GM18909 (cell line): ENCODE measurements at regions not wholly inside any gene's neighbourhood (a gene's known extent, or its start where the extent isn't known, plus 50 kb on each side); places are given as distances from the start of the nearest gene placed in this dataset.

ENCODE experiments used
- ATAC-seq: cut with Tn5 transposase; IDR thresholded peaks from one replicate; pipeline ENCODE4 v1.9.1; 2021; ENCODE audit warnings: mild to moderate bottlenecking; ENCODE audit not compliant: unreplicated experiment, poor library complexity

- no peak for ATAC-seq
Observed at GRCh38 chr9:75395336-75395735, 307.0 kb downstream of the OSTF1 start.

GRCh38 chr9:75397836-75398235 is 309.5 kb downstream of the OSTF1 start:
- ATAC-seq = no peak

DNA sequence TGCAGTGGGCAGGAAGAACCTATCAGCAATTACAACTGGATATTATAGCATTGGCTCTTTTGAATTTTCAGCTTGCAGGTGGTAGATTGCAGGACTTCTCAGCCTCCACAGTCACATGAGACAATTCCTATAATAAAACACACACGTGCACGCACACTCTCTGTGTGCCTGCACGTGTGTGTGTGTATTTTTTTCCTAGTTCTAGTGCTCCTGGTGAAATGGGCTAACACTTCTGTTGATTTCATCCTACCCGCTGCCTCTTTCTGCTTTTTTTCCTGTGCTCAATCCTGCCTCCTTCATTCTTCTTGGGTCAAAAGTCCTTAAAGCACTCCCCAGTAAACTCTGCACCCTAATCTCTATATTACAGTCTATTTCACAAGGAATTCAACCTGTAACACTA is 320.1 kb downstream of the OSTF1 start:
- no peak for ATAC-seq

GRCh38 chr9:75410405-75410804 is 322.1 kb downstream of the OSTF1 start:
- ATAC-seq = no peak

GRCh38 chr9:75414371-75415160 is 326.3 kb downstream of the OSTF1 start:
- ATAC-seq = no peak

DNA sequence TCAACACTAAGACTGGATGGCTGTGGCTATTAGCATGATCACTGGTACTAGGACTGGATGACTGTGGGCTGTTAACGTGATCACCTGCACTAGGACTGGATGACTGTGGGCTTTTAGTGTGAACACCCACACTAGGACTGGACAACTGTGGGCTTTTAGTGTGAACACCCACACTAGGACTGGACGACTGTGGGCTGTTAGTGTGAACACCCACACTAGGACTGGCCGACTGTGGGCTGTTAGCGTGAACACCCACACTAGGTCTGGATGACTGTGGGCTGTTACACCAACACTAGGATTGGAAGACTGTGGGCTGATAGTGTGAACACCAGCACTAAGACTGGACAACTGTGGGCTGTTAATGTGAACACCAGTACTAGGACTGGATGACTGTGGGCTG is 329.2 kb downstream of the OSTF1 start:
- ATAC-seq = no peak

- peak; percentile 72 for ATAC-seq
Observed at GRCh38 chr9:75418518-75418917, 330.2 kb downstream of the OSTF1 start.

DNA sequence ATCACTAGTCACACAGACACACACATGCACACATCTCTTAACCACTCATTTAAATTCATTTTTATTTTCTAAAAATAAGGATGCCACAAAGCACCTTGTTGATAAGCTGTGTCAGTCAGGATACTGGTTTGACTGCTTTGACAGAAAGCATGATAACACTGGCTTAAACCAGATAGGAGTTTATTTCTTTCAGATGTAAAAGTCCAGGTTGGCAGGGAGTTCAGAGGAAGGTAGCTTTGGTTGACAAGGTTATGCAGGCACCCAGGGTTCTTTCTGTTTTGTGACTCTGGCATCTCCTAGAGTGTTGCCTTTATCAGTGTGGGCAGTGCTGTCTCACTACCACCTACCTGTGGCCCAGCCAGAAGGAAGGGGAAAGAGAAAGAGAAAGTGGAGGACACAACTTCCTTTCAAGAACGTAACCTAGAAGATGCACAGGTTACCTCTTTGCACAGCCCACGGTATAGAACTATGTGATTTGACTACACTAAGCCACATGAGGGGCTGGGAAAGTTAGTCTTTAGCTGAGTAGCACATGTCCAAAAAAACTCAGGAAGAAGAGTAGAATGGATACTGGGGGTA is 334.7 kb downstream of the OSTF1 start:
- no peak for ATAC-seq

- no peak for ATAC-seq
Observed at GRCh38 chr9:75429531-75430475, 341.5 kb downstream of the OSTF1 start.

- no peak for ATAC-seq
Observed at GRCh38 chr9:75431375-75431774, 343.1 kb downstream of the OSTF1 start.

- ATAC-seq = no peak
Observed at GRCh38 chr9:75432386-75432785, 344.1 kb downstream of the OSTF1 start.

- no peak for ATAC-seq
Observed at GRCh38 chr9:75432888-75433287, 344.6 kb downstream of the OSTF1 start.

- ATAC-seq = peak; percentile 63
Observed at GRCh38 chr9:75438716-75439115, 350.4 kb downstream of the OSTF1 start.

GRCh38 chr9:75440914-75441313 is 352.6 kb downstream of the OSTF1 start:
- no peak for ATAC-seq

DNA sequence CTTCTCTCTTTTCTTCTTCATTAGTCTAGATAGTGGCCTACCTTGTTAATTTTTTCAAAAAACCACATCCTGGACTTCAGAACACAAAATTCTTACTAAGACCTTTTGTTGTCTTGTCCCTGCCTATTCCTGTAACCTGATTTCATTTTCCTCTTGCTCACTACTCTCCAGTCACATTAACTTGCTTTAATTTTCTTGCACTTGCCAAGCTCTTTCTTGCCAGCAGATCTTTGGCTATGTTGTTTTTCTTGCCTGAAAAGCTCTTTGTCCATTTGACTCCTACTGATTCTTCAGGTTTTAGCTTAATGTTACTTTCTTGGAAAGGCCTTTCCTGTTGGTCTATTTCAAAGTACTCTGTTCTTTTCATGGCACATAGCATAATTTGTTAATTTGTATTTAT is 356.8 kb downstream of the OSTF1 start:
- ATAC-seq = no peak

GRCh38 chr9:75447281-75447680 is 359.0 kb downstream of the OSTF1 start:
- no peak for ATAC-seq

- no peak for ATAC-seq
Observed at GRCh38 chr9:75448281-75448680, 360.0 kb downstream of the OSTF1 start.

DNA sequence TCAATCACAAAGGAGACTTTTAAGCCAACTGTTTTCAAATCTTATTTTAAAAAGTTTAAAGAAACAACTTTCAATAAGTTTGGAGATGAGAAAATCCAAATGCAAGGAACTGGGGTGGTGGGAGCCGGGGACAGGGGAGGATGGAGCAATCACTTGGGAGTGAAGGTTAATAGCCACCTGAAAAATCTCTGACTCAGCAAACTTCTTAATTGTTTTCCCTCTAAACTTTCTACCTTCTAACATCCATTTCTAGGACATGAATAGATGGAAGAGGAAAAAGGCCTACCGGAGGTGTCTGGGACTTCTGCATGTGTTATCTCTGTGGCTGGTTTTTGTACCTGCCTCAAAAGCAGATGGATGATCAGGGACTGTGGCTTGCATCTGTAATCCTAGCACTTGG is 360.6 kb downstream of the OSTF1 start:
- no peak for ATAC-seq

DNA sequence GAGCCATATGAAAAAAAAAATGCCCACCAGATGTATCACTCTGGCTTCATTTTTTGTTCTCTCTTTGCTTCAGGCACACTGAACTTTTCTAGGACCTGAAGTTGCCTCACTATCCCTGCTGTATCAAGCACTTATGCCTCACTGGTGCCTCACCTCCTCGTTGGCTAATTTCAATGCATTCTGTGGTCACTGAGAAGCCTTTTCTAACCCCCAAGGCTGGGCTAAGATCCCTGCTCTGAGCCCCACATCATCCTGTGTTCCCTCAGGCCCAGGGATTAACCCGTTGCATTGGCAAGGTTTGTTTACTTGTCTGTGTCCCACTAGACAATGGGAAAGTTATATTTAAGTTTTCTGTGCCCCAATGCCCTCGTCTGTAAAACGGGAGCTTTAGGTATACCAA is 362.7 kb downstream of the OSTF1 start:
- ATAC-seq = no peak

- ATAC-seq = no peak
Observed at GRCh38 chr9:75451505-75451904, 363.2 kb downstream of the OSTF1 start.

DNA sequence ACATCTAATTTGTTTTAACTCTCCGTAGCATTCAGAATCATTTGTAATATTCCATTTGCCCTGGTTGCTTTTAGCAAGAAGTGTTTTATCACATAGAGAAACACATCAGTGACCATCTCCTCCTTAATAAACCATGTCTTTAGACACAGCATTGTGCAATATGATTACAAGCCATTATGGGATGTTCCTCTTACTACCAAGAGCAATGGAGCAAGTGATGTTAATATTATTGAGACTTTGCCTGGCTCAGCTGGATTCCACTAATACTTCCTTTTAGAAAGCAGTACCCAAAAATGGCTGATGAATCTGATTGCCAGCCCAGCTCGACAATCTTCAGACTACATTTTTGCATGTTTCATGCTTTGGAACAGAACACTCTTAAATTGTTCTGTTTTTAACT is 364.2 kb downstream of the OSTF1 start:
- no peak for ATAC-seq
